B cell (primary cell): ENCODE measurements at regions not wholly inside any gene's neighbourhood (a gene's known extent, or its start where the extent isn't known, plus 50 kb on each side); places are given as distances from the start of the nearest gene placed in this dataset.

Experiments
- ATAC-seq: fragments of 200-7000 bp; cut with Tn5 transposase; one replicate; pipeline ENCODE4 v1.10.0; 2021; ENCODE audit warnings: low read depth, mild to moderate bottlenecking, moderate number of reproducible peaks, moderate library complexity
- CTCF ChIA-PET: fragments of 350-600 bp; sonication (Branson Sonifier 250); formaldehyde crosslinking; loops from one replicate; lab custom pipeline; 2021; ENCODE audit warnings: antibody characterized with exemption, inconsistent platforms; lab: Charles Lee
- POLR2A ChIA-PET: fragments of 350-600 bp; sonication (Branson Sonifier 250); formaldehyde crosslinking; loops from one replicate; lab custom pipeline; 2021; ENCODE audit warnings: antibody characterized with exemption; lab: Charles Lee
- DNase-seq: peaks from one replicate; pipeline ENCODE4 v3.0.0; 2013
- H2AFZ ChIP-seq: 2 replicates; pipeline ENCODE4 v1.6.1; 2012; ENCODE audit warnings: mild to moderate bottlenecking, low read depth, low read length; ENCODE audit not compliant: insufficient read depth, poor library complexity, severe bottlenecking
- H3K27ac ChIP-seq, 2 donors: 1 replicate in 1 of 2; 2 replicates in 1 of 2; pipeline ENCODE4 v1.5.1; 2012 to 2013; ENCODE audit warnings: low read length in 2 of 2, mild to moderate bottlenecking in 2 of 2, moderate library complexity in 1 of 2
- H3K27me3 ChIP-seq, 4 experiments: fragments of 200-600 bp in 1 of 4; sonication (generic) in 1 of 4; replicated peaks in 1 of 4; 1 replicate in 2 of 4; 2 replicates in 2 of 4; pipeline versions ENCODE4 v1.6.1 to v1.7.0; 2013 to 2016; ENCODE audit warnings: low read length in 3 of 4, mild to moderate bottlenecking in 2 of 4, mixed read lengths in 1 of 4, moderate library complexity in 1 of 4; ENCODE audit not compliant: insufficient read depth in 4 of 4, control insufficient read depth in 3 of 4; ENCODE audit errors: control extremely low read depth in 1 of 4
- H3K36me3 ChIP-seq, 2 experiments: replicated peaks in 1 of 2; 1 replicate in 1 of 2; 2 replicates in 1 of 2; pipeline versions ENCODE4 v1.6.1 to v1.7.1; 2013; ENCODE audit warnings: low read length in 1 of 2; ENCODE audit not compliant: insufficient read depth in 2 of 2, control insufficient read depth in 1 of 2; ENCODE audit errors: control extremely low read depth in 1 of 2, extremely low read depth in 1 of 2
- H3K4me1 ChIP-seq, 2 donors: fragments of 200-600 bp in 1 of 2; sonication (generic) in 1 of 2; 1 replicate in 1 of 2; 2 replicates in 1 of 2; pipeline versions ENCODE4 v1.5.1 to v1.6.1; 2013 to 2017; ENCODE audit warnings: low read length in 2 of 2; ENCODE audit not compliant: control insufficient read depth in 2 of 2, insufficient read depth in 2 of 2
- H3K4me2 ChIP-seq: replicated peaks from 2 replicates; pipeline ENCODE3; 2012; ENCODE audit warnings: mild to moderate bottlenecking, low read depth, low read length; ENCODE audit not compliant: poor library complexity, severe bottlenecking
- H3K4me3 ChIP-seq, 5 experiments: fragments of 200-600 bp in 1 of 5; sonication (generic) in 1 of 5; 1 replicate in 3 of 5; 2 replicates in 2 of 5; pipeline versions ENCODE4 v1.5.1 to v1.7.0; 2011 to 2016; ENCODE audit warnings: low read length in 4 of 5, mild to moderate bottlenecking in 4 of 5, low read depth in 2 of 5, control low read depth in 1 of 5, moderate library complexity in 1 of 5; ENCODE audit not compliant: insufficient read depth in 1 of 5; ENCODE audit errors: control extremely low read depth in 1 of 5, extremely low read depth in 1 of 5
- H3K79me2 ChIP-seq: fragments of 200-600 bp; sonication (generic); one replicate; pipeline ENCODE4 v1.6.0; 2016; ENCODE audit warnings: low read length; ENCODE audit not compliant: control insufficient read depth, insufficient read depth
- H3K9ac ChIP-seq: fragments of 200-600 bp; sonication (generic); 2 replicates; pipeline ENCODE4 v1.6.1; 2017; ENCODE audit warnings: mild to moderate bottlenecking, low read length, moderate library complexity
- H3K9me3 ChIP-seq, 3 donors: one replicate each; pipeline versions ENCODE4 v1.6.1 to v1.7.1; 2013; ENCODE audit warnings: low read length in 2 of 3; ENCODE audit not compliant: control insufficient read depth in 2 of 3, insufficient read depth in 1 of 3; ENCODE audit errors: control extremely low read depth in 1 of 3
- H4K20me1 ChIP-seq: 2 replicates; pipeline ENCODE4 v1.6.0; 2012; ENCODE audit warnings: mild to moderate bottlenecking, low read length; ENCODE audit not compliant: insufficient read depth, control insufficient read depth, poor library complexity, severe bottlenecking
- H3K27ac Mint-ChIP-seq: one replicate; pipeline ENCODE4 v1.8.0; 2021; ENCODE audit warnings: mixed read lengths
- H3K27me3 Mint-ChIP-seq: one replicate; pipeline ENCODE4 v1.8.0; 2021; ENCODE audit warnings: mixed read lengths
- H3K4me1 Mint-ChIP-seq: one replicate; pipeline ENCODE4 v1.8.0; 2021; ENCODE audit warnings: mixed read lengths
- H3K4me3 Mint-ChIP-seq: one replicate; pipeline ENCODE4 v1.8.0; 2021; ENCODE audit warnings: mixed read lengths
- H3K9me3 Mint-ChIP-seq: one replicate; pipeline ENCODE4 v1.8.0; 2022; ENCODE audit warnings: mixed read lengths; ENCODE audit not compliant: insufficient read depth
- CTCF ChIP-seq: fragments of 200-600 bp; IDR thresholded peaks from one replicate; pipeline ENCODE4 v1.8.0; 2022; ENCODE audit warnings: antibody characterized with exemption, mild to moderate bottlenecking
- EZH2 ChIP-seq: IDR thresholded peaks from 2 replicates; pipeline ENCODE4 v1.6.1; 2012; ENCODE audit warnings: borderline replicate concordance, low read depth, mild to moderate bottlenecking, moderate library complexity, low read length; ENCODE audit not compliant: insufficient read depth, poor library complexity, severe bottlenecking
- WGBS: methylation state at CpG from one replicate; pipeline ENCODE4 v1.1.5; 2013; ENCODE audit warnings: missing lambda C conversion rate; ENCODE audit not compliant: insufficient coverage; 5-methylcytosine and 5-hydroxymethylcytosine counted together
- intact Hi-C: fragments of 100-400 bp; cut with micrococcal nuclease; formaldehyde crosslinking; loops from one replicate; pipeline ENCODE4 v1.10.0; 2022

GRCh38 chr16:52819405-52819804, 233.3 kb downstream of the CHD9NB start:
- Histone ChIP-seq H3K36me3 (no peaks in the 10 kb centered on the region), H3K9ac (no peak overlapping the region), H4K20me1 (no peaks in the 10 kb centered on the region), H3K4me3 (no peak overlapping the region), H3K27ac (no peak overlapping the region), H2AFZ (no peak overlapping the region), H3K4me1 (no peaks in the 10 kb centered on the region), H3K9me3 (peaks cover 0 to 4% (median 0%) of the 10 kb centered on the region in 3 donors), H3K4me2 (no peak overlapping the region), H3K27me3 (no peaks in the 10 kb centered on the region), H3K79me2 (no peaks in the 10 kb centered on the region)
- no peaks in the 10 kb centered on the region for H3K9me3 Mint-ChIP-seq
- H3K27ac Mint-ChIP-seq: no peak overlapping the region
- TF ChIP-seq CTCF: no peak
- TF ChIP-seq EZH2: no peak
- DNase-seq (no peak), ATAC-seq (no peak)
- ChIA-PET CTCF (no interaction called here), POLR2A (no interaction called here)
- H3K4me1 Mint-ChIP-seq: no peaks in the 10 kb centered on the region
- no peak overlapping the region for H3K4me3 Mint-ChIP-seq
- H3K27me3 Mint-ChIP-seq: no peaks in the 10 kb centered on the region
- WGBS: 88% methylated on average over 2 of the region's 7 CpGs
- intact Hi-C loops: no loop called here

- no peaks in the 10 kb centered on the region for H3K4me1 ChIP-seq
- ChIA-PET CTCF (no interaction called here), POLR2A (no interaction called here)
- ATAC-seq (no peak), DNase-seq (no peak)
- no peaks in the 10 kb centered on the region for H3K27me3 Mint-ChIP-seq
- WGBS: no CpG with 5 or more reads among the region's 6 CpGs
- H3K79me2 ChIP-seq: no peaks in the 10 kb centered on the region
- intact Hi-C loops: no loop called here
- H3K9me3 ChIP-seq: peaks cover 0 to 4% (median 0%) of the 10 kb centered on the region in 3 donors
- no peaks in the 10 kb centered on the region for H4K20me1 ChIP-seq
- no peak overlapping the region for H3K27ac Mint-ChIP-seq
- H3K36me3 ChIP-seq: no peaks in the 10 kb centered on the region
- no peak overlapping the region for H3K9ac ChIP-seq
- H3K27me3 ChIP-seq: no peaks in the 10 kb centered on the region
- no peaks in the 10 kb centered on the region for H3K9me3 Mint-ChIP-seq
- H2AFZ ChIP-seq: no peak overlapping the region
- TF ChIP-seq EZH2 (no peak), CTCF (no peak)
- no peak overlapping the region for H3K27ac ChIP-seq
- no peak overlapping the region for H3K4me3 Mint-ChIP-seq
- no peak overlapping the region for H3K4me2 ChIP-seq
- H3K4me3 ChIP-seq: no peak overlapping the region
- H3K4me1 Mint-ChIP-seq: no peaks in the 10 kb centered on the region
These were observed 235.0 kb downstream of the CHD9NB start for GRCh38 chr16:52817696-52818095.
